Epithelial cell of proximal tubule (primary cell): ENCODE measurements at regions not wholly inside any gene's neighbourhood (a gene's known extent, or its start where the extent isn't known, plus 50 kb on each side); places are given as distances from the start of the nearest gene placed in this dataset.

Experiments
- DNase-seq: peaks from one replicate; pipeline ENCODE4 v3.0.0-alpha.2; 2011; ENCODE audit warnings: low read depth
- H3K4me3 ChIP-seq: 2 replicates; pipeline ENCODE4 v1.5.1; 2011; ENCODE audit warnings: low read depth, mild to moderate bottlenecking, low read length
- TF ChIP-seq, protein P1 (sequence below): conservative IDR thresholded peaks from 2 replicates; pipeline ENCODE4 v1.5.1; 2012; ENCODE audit warnings: low read depth, mild to moderate bottlenecking, low read length

DNA sequence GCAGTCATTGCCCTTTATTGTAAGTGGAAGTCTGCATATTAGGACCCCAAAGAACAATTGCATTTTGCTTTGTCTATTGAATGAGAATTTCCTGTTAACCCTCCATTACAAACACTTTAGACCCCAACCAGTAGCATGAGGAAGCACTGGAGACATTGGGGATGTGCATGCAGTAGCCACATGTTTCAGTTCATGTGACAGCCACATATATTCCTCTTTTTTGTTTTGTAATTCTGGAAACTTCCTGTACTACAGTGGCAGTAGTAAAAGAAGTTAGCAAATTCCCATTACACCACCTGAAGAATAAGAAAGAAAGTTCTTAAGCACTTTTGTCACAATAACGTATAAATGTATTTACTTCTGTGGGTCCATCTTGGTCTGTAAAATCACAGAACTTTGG is 281.1 kb upstream of the SLC14A2 start:
- TF ChIP-seq, protein P1, sequence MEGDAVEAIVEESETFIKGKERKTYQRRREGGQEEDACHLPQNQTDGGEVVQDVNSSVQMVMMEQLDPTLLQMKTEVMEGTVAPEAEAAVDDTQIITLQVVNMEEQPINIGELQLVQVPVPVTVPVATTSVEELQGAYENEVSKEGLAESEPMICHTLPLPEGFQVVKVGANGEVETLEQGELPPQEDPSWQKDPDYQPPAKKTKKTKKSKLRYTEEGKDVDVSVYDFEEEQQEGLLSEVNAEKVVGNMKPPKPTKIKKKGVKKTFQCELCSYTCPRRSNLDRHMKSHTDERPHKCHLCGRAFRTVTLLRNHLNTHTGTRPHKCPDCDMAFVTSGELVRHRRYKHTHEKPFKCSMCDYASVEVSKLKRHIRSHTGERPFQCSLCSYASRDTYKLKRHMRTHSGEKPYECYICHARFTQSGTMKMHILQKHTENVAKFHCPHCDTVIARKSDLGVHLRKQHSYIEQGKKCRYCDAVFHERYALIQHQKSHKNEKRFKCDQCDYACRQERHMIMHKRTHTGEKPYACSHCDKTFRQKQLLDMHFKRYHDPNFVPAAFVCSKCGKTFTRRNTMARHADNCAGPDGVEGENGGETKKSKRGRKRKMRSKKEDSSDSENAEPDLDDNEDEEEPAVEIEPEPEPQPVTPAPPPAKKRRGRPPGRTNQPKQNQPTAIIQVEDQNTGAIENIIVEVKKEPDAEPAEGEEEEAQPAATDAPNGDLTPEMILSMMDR, result no peak
- no peak for DNase-seq
- H3K4me3 ChIP-seq, result no peak overlapping the region

DNA sequence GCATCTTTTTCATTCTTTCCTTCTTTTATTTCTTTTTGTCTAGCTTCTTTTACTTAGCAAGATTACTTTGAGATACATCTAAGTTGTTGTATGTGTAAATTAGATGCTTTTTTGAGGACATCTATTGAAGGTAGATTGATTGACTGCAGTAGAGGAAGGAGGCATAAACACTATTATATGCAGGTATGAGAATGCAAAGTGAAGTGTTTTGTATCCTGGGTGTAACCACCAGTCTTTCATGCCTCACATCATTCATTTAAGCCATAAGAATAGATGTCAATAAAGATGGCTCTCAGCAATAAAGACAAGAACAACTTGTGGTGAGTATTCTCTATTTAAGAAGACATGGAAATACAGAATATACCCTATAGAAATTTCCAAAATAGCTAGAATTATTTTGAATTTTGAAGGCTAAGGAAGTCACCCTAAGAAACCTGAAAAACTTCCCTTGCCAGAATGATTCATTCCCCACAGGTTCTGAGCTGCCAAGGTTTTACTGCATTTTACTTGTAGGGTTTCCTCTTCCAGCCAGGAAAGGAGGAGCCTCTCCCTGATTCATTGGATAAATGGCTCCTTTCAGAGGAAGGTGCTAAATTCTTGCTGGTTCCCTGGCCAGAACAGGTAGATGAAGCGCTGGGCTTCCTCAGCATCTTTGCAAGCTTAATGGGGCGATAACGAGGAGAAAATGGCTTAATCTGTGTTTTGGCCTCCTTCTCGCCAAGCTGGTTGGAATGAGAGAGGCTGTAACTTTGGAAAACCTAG is 279.8 kb upstream of the SLC14A2 start:
- no peak for DNase-seq
- TF ChIP-seq, protein P1, result no peak
- no peak overlapping the region for H3K4me3 ChIP-seq

DNA sequence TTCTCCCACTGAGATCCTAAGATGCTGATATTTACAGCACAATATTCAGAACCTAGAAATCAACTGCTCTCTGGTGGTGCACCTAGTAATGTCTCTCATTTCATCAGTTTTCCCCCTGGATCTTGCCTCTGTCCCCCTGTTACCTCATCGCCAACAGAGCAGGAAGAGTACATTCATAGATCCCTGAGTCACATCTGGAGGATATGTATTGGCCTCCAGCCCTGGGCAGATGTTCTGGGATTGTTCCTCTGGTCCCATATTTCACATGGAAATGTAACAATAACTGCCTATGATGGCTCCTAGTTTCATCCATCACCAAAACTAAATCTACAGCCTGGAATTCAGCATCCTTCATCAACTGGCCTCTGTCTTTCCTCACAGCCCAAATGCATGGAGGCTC is 278.8 kb upstream of the SLC14A2 start:
- DNase-seq, result no peak
- no peak overlapping the region for H3K4me3 ChIP-seq
- TF ChIP-seq, protein P1, result no peak

DNA sequence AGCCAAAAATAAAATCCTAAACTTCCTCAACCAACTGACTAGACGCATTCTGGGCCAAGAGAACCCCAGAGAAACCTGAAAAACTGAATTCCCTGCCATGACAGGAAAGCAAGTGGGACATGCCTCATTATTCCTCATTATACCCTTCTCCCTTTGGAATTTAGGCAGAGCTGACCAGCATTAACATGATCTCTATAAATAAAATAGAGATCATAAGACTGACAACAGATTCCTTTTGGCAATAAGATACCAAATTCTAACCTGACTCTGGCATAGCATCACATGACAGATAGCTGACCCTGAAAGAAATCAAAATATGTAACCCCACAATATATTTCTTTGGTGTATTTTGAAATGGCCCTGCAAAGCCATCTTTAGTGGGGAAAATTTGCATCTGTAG is 277.8 kb upstream of the SLC14A2 start:
- DNase-seq, result no peak
- TF ChIP-seq, protein P1, result no peak
- H3K4me3 ChIP-seq, result no peak overlapping the region

DNA sequence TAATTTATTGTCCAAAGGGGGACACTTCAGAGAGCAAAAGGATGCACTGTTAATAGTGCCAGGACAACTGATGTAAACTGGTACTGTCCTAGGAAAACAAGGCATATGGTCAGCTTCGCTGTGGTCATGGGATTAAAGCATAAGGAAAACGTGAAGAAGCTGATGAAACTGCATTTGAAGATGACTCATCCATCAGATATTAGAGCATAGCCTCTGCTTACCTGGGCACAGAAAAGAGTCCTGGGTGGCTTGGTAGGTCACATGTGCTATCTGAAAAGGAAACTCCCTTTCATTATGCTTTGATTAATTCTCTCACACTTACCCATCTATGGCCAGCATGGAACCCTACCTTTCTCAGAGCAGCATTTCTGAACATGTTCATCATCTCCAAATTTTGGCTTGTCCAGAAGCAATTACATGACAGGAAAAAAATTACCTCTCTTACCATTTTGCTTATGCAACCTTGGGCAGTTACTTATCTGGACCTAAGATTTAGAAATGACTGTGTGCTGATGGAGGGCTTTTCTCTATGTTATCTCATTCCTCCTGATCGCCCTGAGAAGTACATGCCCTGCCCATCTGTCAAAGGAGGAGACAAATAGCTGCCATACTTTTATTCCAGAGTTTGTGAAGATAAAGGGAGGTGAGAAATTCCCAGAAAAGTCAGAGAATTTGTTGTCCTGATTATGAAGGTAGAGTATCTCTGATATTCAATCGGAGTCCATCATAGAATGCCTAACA is 275.3 kb upstream of the SLC14A2 start:
- no peak for DNase-seq
- no peak overlapping the region for H3K4me3 ChIP-seq
- TF ChIP-seq, protein P1, result no peak

DNA sequence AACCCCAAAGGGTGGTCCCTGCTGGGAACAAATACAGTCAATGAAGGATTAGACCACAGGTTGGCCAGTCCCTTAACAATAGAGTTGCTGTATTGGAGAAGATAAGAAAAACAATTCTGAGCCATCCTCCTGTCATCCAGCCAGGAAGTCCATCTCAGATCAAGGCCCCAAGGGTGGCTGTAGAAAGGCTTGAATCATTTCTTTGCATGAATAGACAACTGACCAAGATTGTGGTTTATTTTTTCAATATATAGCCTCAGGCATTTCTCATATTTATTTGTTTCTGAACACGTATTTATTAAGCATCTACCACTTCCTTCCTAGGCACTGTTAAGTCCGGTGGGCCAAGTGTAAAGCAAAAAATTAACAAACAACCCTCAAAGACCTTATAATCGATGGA is 274.4 kb upstream of the SLC14A2 start:
- no peak overlapping the region for H3K4me3 ChIP-seq
- DNase-seq, result no peak

More for the DNA sequence above, 274.4 kb upstream of the SLC14A2 start:
- TF ChIP-seq, protein P1, result no peak
